ENCODE measurements at regions not wholly inside any gene's neighbourhood (a gene's known extent, or its start where the extent isn't known, plus 50 kb on each side); places are given as distances from the start of the nearest gene placed in this dataset.
"Not testable (repeated sequence)": the region's sequence is repeated elsewhere in the genome, so short reads cannot be mapped to it uniquely, and the experiment has no call there.

- Histone ChIP-seq H3K36me3 (replicated peaks; ENCODE audit: control insufficient read depth, insufficient read depth, low read length) (no peaks in the 10 kb centered on the region), H3K27me3 (ENCODE audit: control insufficient read depth, insufficient read depth, low read length) (no peaks in the 10 kb centered on the region), H3K4me3 (ENCODE audit: insufficient read depth, low read depth, low read length) (no peak overlapping the region)
- DNase-seq, result no peak
Observed at GRCh38 chr3:65303431-65303830, 615.6 kb upstream of the ADAMTS9 start.

GRCh38 chr3:65291448-65292125 is 603.8 kb upstream of the ADAMTS9 start:
- no peak overlapping the region for H3K4me3 ChIP-seq (ENCODE audit: insufficient read depth, low read depth, low read length)
- H3K36me3 ChIP-seq (replicated peaks; ENCODE audit: control insufficient read depth, insufficient read depth, low read length), result no peaks in the 10 kb centered on the region
- H3K27me3 ChIP-seq (ENCODE audit: control insufficient read depth, insufficient read depth, low read length), result no peaks in the 10 kb centered on the region
- no peak for DNase-seq

- no peaks in the 10 kb centered on the region for H3K27me3 ChIP-seq (ENCODE audit: control insufficient read depth, insufficient read depth, low read length)
- DNase-seq, result no peak
- H3K36me3 ChIP-seq (replicated peaks; ENCODE audit: control insufficient read depth, insufficient read depth, low read length), result no peaks in the 10 kb centered on the region
- no peak overlapping the region for H3K4me3 ChIP-seq (ENCODE audit: insufficient read depth, low read depth, low read length)
Observed at GRCh38 chr3:65288776-65289175, 601.0 kb upstream of the ADAMTS9 start.

GRCh38 chr3:65285956-65286355 is 598.2 kb upstream of the ADAMTS9 start:
- Histone ChIP-seq H3K36me3 (replicated peaks; ENCODE audit: control insufficient read depth, insufficient read depth, low read length) (no peaks in the 10 kb centered on the region), H3K27me3 (ENCODE audit: control insufficient read depth, insufficient read depth, low read length) (no peaks in the 10 kb centered on the region), H3K4me3 (ENCODE audit: insufficient read depth, low read depth, low read length) (no peak overlapping the region)
- DNase-seq, result no peak

GRCh38 chr3:65284961-65285360 is 597.2 kb upstream of the ADAMTS9 start:
- Histone ChIP-seq H3K4me3 (ENCODE audit: insufficient read depth, low read depth, low read length) (no peak overlapping the region), H3K36me3 (replicated peaks; ENCODE audit: control insufficient read depth, insufficient read depth, low read length) (no peaks in the 10 kb centered on the region), H3K27me3 (ENCODE audit: control insufficient read depth, insufficient read depth, low read length) (no peaks in the 10 kb centered on the region)
- no peak for DNase-seq

- Histone ChIP-seq H3K36me3 (replicated peaks; ENCODE audit: control insufficient read depth, insufficient read depth, low read length) (no peaks in the 10 kb centered on the region), H3K4me3 (ENCODE audit: insufficient read depth, low read depth, low read length) (no peak overlapping the region), H3K27me3 (ENCODE audit: control insufficient read depth, insufficient read depth, low read length) (no peaks in the 10 kb centered on the region)
- DNase-seq, result no peak
Observed at GRCh38 chr3:65284546-65284945, 596.7 kb upstream of the ADAMTS9 start.

- H3K36me3 ChIP-seq (replicated peaks; ENCODE audit: control insufficient read depth, insufficient read depth, low read length), result no peaks in the 10 kb centered on the region
- H3K27me3 ChIP-seq (ENCODE audit: control insufficient read depth, insufficient read depth, low read length), result no peaks in the 10 kb centered on the region
- DNase-seq, result no peak
- no peak overlapping the region for H3K4me3 ChIP-seq (ENCODE audit: insufficient read depth, low read depth, low read length)
Observed at GRCh38 chr3:65279225-65279782, 591.5 kb upstream of the ADAMTS9 start.

GRCh38 chr3:65277798-65278197 is 590.0 kb upstream of the ADAMTS9 start:
- Histone ChIP-seq H3K36me3 (replicated peaks; ENCODE audit: control insufficient read depth, insufficient read depth, low read length) (no peaks in the 10 kb centered on the region), H3K27me3 (ENCODE audit: control insufficient read depth, insufficient read depth, low read length) (no peaks in the 10 kb centered on the region)
- no peak for DNase-seq

GRCh38 chr3:65276551-65276950 is 588.8 kb upstream of the ADAMTS9 start:
- Histone ChIP-seq H3K27me3 (ENCODE audit: control insufficient read depth, insufficient read depth, low read length) (no peaks in the 10 kb centered on the region), H3K36me3 (replicated peaks; ENCODE audit: control insufficient read depth, insufficient read depth, low read length) (no peaks in the 10 kb centered on the region), H3K4me3 (ENCODE audit: insufficient read depth, low read depth, low read length) (no peak overlapping the region)
- no peak for DNase-seq

More at GRCh38 chr3:65277798-65278197, 590.0 kb upstream of the ADAMTS9 start:
- H3K4me3 ChIP-seq (ENCODE audit: insufficient read depth, low read depth, low read length), result no peak overlapping the region

GRCh38 chr3:65268426-65268825 is 580.6 kb upstream of the ADAMTS9 start:
- no peaks in the 10 kb centered on the region for H3K27me3 ChIP-seq (ENCODE audit: control insufficient read depth, insufficient read depth, low read length)
- no peak overlapping the region for H3K4me3 ChIP-seq (ENCODE audit: insufficient read depth, low read depth, low read length)
- DNase-seq, result no peak
- H3K36me3 ChIP-seq (replicated peaks; ENCODE audit: control insufficient read depth, insufficient read depth, low read length), result no peaks in the 10 kb centered on the region

GRCh38 chr3:65265942-65266590 is 578.3 kb upstream of the ADAMTS9 start:
- H3K4me3 ChIP-seq (ENCODE audit: insufficient read depth, low read depth, low read length), result no peak overlapping the region
- H3K27me3 ChIP-seq (ENCODE audit: control insufficient read depth, insufficient read depth, low read length), result no peaks in the 10 kb centered on the region
- no peak for DNase-seq
- H3K36me3 ChIP-seq (replicated peaks; ENCODE audit: control insufficient read depth, insufficient read depth, low read length), result no peaks in the 10 kb centered on the region

GRCh38 chr3:65265511-65265910 is 577.7 kb upstream of the ADAMTS9 start:
- H3K36me3 ChIP-seq (replicated peaks; ENCODE audit: control insufficient read depth, insufficient read depth, low read length), result no peaks in the 10 kb centered on the region
- no peaks in the 10 kb centered on the region for H3K27me3 ChIP-seq (ENCODE audit: control insufficient read depth, insufficient read depth, low read length)
- no peak overlapping the region for H3K4me3 ChIP-seq (ENCODE audit: insufficient read depth, low read depth, low read length)
- DNase-seq, result no peak

GRCh38 chr3:65262548-65262947 is 574.7 kb upstream of the ADAMTS9 start:
- no peaks in the 10 kb centered on the region for H3K27me3 ChIP-seq (ENCODE audit: control insufficient read depth, insufficient read depth, low read length)
- DNase-seq, result no peak

GRCh38 chr3:65259946-65260345 is 572.1 kb upstream of the ADAMTS9 start:
- Histone ChIP-seq H3K36me3 (replicated peaks; ENCODE audit: control insufficient read depth, insufficient read depth, low read length) (no peaks in the 10 kb centered on the region), H3K4me3 (ENCODE audit: insufficient read depth, low read depth, low read length) (no peak overlapping the region)

More at GRCh38 chr3:65262548-65262947, 574.7 kb upstream of the ADAMTS9 start:
- Histone ChIP-seq H3K36me3 (replicated peaks; ENCODE audit: control insufficient read depth, insufficient read depth, low read length) (no peaks in the 10 kb centered on the region), H3K4me3 (ENCODE audit: insufficient read depth, low read depth, low read length) (no peak overlapping the region)

GRCh38 chr3:65252914-65253313 is 565.1 kb upstream of the ADAMTS9 start:
- not testable (repeated sequence) for H3K4me3 ChIP-seq (ENCODE audit: insufficient read depth, low read depth, low read length); DNase-seq; H3K36me3 ChIP-seq (replicated peaks; ENCODE audit: control insufficient read depth, insufficient read depth, low read length); H3K27me3 ChIP-seq (ENCODE audit: control insufficient read depth, insufficient read depth, low read length)

More at GRCh38 chr3:65259946-65260345, 572.1 kb upstream of the ADAMTS9 start:
- H3K27me3 ChIP-seq (ENCODE audit: control insufficient read depth, insufficient read depth, low read length), result no peaks in the 10 kb centered on the region
- DNase-seq, result no peak
